HG03045 (cell line): ENCODE measurements at regions not wholly inside any gene's neighbourhood (a gene's known extent, or its start where the extent isn't known, plus 50 kb on each side); places are given as distances from the start of the nearest gene placed in this dataset.

ENCODE experiments used
- ATAC-seq: cut with Tn5 transposase; IDR thresholded peaks from one replicate; pipeline ENCODE4 v1.9.1; 2021; ENCODE audit warnings: mild to moderate bottlenecking, moderate library complexity; ENCODE audit not compliant: unreplicated experiment

DNA sequence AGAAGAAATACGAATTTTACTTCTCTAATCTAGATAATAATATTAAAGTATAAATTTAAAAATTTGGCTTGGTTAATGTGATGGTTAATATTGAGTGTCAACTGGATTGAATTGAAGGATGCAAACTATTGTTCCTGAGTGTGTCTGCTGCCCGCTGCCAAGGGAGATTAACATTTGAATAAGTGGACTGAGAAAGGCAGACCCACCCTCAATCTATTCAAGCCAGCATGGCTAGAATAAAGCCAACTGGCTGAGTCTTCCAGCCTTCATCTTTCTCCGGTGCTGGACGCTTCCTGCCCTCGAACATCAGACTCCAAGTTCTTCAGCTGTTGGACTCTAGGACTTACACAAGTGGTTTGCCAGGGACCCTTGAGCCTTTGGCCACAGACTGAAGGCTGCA is 152.7 kb downstream of the TBXT start:
- ATAC-seq = no peak

DNA sequence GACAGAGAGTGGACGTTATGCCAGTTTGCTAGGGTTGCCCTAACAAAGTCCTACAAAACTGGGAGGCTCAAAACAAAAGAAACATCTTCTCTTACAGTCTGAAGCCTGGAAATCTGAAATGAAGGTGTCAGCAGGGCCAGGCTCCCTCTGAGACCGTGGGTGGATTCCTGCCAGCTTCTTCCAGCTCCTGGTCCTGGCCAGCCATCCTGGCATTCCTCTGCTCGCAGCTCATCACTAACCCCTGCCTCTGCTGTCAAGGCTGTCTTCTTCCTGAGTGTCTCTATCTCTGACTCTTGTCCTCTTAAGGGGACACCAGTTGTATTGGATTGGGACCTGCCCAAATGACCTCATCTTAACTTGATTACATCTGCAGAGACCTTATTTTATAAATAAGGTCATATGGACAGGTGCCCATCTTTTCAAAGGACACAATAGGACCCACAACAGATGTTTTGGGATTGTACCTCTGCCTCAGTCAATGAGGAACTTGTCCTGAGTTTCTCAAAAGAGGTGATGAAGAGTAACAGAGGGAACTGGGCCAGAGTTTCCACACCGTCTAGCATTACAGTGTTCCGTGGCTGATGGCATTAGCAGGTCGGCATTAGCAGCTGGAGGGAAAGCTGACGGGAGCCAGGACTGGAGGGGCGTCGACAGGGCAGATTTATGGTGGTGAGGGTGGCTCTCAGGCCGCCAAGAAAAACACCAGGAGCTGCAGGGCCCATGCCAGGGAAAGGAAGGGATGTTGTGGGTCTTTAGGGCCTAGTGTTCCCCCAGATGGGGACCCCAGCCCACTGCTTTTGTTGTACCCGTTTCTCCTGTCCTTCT is 157.3 kb downstream of the TBXT start:
- ATAC-seq = no peak

DNA sequence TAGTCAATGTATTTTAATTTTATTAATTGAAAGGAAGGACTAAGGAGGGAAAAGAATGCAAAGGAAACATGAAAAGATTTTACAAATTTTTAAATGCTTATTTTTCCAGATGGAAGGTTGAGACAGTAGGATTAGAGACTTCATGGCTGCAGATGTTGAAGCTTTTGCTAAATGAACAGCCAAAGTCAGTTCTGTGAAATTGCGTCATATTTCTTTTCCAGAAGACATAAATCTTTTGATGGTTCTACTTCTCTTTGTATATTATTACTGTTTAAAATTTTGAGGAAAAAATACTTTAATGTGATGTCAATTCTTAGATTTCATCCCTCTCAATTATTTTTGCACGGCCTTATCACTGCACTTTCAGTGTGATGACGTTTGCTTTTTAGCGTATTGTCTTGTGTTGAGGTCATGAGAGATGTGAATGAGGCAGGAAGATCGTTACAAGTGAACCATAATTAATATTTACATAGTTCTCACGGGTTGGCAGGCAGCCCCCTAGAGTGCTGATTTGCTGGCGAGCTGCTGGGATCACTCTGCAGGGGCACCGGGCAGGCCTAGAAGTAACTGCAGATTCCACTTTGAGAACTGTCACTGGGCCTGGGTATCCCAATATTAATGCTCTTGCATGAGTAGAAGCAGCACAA is 158.1 kb downstream of the TBXT start:
- ATAC-seq = no peak

GRCh38 chr6:166008441-166009369 is 158.9 kb downstream of the TBXT start:
- no peak for ATAC-seq

DNA sequence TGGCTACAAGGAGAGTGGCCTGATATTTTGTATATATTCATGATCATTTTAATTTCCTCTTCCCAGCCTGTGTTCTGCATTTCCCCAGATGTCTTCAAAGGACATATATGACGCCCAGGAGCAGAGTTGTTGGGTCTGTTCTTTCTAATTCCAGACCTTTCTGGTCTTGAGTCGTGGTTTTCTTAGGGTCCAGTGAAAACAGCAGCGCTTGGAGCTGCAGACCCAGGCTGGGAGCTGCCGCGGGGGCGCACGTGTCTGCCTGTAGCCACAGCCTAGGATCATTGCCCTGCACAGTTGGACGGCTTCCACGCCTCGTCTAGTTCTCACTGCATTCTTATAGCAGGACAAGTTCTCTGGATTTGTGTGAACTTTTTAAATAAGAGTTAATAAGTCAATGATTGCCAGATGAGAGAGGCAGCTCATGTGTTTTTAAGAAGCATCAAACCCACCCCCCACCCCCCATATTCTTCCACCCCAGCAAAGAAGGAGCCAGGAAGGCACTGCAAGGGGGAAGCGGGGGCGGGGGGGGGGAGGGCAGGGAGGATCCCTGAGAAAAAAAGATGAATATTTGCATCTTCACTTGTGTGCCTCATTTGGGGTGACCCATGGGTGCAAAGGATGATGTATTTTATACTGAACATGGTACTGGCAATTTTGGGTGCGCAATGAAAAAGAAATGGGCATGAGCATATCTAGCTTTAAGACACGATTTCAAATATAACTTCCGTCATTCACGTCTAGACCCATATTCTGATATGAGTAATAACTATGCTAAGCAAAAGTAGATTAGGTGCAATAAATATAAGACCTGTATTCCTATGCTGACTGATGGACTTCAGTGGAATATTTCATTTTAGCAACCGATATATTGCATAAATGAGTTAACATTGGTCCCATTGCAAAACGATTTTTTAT is 160.0 kb downstream of the TBXT start:
- no peak for ATAC-seq

DNA sequence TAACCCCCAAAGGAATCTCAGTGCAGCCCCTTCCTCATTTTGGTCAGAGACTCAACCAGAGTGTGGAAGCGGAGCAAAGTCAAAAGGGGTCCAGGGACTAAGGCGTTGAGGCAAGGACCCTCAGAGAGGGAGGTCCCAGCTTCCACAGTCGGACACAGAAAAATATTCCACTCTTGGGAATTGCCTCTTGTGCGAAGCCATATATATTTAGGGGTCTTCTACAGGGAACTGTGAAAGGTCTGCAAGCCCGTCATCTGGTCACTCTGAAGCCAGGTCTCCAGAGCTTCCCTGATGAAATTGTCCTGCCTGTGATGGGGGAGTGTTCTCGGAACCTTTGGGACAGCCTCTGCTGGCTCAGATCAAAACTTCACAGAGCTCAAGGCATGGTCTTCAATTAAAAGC is 160.8 kb downstream of the TBXT start:
- no peak for ATAC-seq

DNA sequence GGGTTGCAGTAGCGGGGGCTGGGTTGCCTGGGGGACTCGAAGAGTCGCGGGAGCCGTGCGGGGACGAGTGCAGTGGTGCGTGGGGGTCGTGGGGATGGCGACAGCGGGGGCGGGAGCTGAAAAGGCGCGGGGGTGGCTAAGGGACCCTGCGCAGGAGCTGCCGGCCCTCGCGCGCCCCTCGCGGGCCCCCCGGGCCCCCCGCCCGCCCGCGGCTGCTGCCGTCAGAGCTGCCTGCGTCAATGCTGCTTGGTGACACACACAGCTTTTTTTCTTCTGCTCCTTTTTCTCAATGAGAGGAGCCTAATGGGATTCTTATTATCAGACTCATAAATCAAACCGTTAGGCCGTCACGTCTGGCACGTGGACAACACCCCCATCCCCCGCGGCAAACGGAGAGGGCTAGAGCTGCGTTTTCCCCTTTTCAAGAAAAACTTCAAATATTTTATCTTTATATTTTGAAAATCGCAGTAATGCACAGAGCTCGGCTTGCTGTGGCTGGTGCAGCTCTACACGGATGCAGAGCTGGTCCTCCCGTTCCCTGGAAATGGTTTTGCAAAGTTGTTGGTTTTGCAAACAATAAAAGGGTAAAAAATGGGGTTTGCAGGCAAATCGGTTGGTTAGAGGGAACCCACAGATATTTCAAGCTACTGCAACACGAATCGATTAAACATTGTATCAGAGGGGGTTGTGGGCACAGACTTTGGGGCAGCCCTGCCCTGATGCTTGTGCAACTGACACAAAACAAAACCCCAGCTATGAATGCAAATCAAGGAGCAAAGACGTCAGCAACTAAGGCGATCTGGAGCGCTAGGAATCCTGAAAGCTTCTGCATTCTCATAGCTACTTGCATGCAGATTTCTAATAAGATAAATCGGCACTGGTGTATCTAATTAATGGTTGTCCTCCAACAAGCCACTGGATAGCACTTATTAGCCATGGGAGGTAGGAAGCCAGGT is 161.4 kb downstream of the TBXT start:
- no peak for ATAC-seq

GRCh38 chr6:166005401-166005943 is 162.2 kb downstream of the TBXT start:
- no peak for ATAC-seq

DNA sequence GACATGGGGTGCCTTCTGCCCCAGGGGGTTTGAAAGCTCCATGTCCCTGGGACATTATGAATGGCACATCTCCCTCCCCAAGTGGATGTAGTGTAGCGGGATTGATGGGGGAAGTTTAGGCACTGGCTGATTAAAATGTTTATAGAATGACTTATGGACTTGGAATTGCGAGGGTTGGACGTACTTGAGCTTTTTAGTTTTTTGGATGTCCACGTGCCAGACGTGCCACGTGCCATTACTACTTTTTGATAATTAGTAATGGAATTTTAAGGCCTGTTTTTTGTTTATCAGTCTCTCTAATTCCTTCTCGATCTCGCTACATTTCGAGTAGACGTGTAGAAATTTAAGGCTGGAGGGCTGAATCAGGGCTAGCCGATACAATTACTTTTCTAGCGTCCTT is 162.8 kb downstream of the TBXT start:
- ATAC-seq = no peak

- ATAC-seq = no peak
Measured at GRCh38 chr6:166004471-166004870, 163.2 kb downstream of the TBXT start.

- ATAC-seq = no peak
Measured at GRCh38 chr6:166003569-166003968, 164.1 kb downstream of the TBXT start.

GRCh38 chr6:166001359-166001758 is 166.3 kb downstream of the TBXT start:
- ATAC-seq = no peak

- ATAC-seq = no peak
Measured at GRCh38 chr6:165999279-165999678, 168.4 kb downstream of the TBXT start.

DNA sequence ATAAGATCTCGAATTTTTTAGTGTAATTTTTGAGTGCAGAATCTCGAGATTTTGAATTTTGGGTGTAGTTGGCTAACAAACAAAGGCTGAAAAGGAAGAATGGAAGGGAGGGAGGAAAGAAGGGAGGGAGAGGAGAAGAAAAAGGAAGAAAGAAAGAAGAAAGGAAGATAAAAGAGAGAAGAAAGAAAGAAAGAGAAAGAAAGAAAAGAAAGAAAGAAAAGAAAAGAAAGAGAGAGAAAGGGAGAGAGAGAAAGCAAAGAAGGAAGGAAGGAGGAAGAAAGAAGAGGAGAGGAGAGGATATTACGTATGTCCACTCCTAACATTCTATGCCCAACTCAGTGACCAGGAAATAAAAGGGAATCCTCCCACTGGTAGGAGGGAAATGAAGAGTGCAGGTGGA is 169.6 kb downstream of the TBXT start:
- no peak for ATAC-seq

GRCh38 chr6:165991341-165991740 is 176.3 kb downstream of the TBXT start:
- ATAC-seq = no peak

GRCh38 chr6:165990216-165990615 is 177.4 kb downstream of the TBXT start:
- ATAC-seq = no peak

DNA sequence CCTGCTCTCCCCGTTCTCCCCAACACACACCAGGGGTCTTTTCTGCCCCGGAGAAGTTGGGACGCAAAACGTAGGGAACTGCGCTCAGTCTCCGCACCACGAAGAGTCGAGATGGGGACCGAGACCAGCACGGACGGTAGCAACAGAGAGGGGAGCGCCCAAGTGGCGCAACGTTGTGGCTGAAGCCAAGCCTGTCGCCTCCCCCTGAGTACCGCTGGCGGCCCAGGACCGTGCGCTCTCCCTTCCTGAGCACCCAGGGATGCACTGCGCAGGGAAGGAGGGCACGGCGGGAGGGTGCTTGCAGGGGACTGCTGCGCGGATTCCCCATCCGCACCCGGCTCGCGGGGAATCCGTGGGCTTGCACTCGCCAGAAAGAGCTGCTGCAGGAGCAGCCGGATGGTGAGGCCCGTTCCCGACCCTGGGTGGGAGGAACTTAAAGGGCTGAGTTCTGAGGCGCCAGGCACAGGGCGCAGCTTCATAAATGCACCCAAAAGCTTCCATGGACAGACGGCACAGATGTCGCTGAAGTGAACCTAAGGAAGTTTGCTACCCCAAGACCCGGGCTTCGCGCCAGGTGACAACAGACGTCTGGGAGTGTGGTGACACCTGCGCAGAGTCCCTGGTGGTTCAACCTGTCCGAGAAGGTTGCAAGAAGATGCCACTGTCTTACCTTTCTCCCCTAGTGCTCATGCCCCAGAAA is 178.7 kb downstream of the TBXT start:
- no peak for ATAC-seq

DNA sequence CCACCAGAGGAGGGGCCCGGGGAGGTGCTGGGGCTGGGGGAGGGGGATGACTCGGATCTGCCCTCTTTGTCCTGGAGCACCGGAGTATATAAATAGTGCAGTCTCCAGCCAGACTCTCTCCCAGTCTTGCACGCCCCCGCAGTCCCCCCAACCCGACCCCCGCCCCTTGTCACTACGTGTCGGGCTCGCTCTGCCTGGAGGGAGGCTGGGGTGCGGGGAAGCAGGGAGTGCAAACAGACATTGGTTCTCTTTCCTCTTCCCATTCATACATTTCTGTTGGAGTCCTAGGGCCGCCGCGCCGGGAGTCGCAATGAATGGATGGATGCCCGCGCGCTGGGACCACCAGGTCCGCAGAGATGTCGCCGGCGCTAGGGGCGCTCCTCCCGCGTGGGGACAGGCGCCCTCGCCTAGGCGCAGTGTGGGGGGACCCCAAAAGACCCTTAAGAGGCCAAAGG is 179.3 kb downstream of the TBXT start:
- ATAC-seq = no peak
